HepG2 (cell line): ENCODE measurements at regions not wholly inside any gene's neighbourhood (a gene's known extent, or its start where the extent isn't known, plus 50 kb on each side); places are given as distances from the start of the nearest gene placed in this dataset.

Experiments used
- BCLAF1 ChIP-seq: fragments of 450-650 bp; IDR thresholded peaks from 2 replicates; pipeline ENCODE4 v1.6.1; 2017; ENCODE audit warnings: mild to moderate bottlenecking
- HDAC1 ChIP-seq: sonication (generic); formaldehyde crosslinking; IDR thresholded peaks from 2 replicates; pipeline ENCODE4 v1.5.1; 2020; ENCODE audit warnings: mild to moderate bottlenecking, missing genetic modification reagents
- KDM5B ChIP-seq: sonication (generic); formaldehyde crosslinking; IDR thresholded peaks from 2 replicates; pipeline ENCODE4 v1.4.0; 2020; ENCODE audit warnings: missing genetic modification reagents, mild to moderate bottlenecking, borderline replicate concordance
- SETDB1 ChIP-seq: sonication (generic); formaldehyde crosslinking; IDR thresholded peaks from 2 replicates; pipeline ENCODE4 v1.5.1; 2020; ENCODE audit warnings: missing genetic modification reagents, mild to moderate bottlenecking, borderline replicate concordance
- STAG1 ChIP-seq: sonication (generic); formaldehyde crosslinking; IDR thresholded peaks from 2 replicates; pipeline ENCODE4 v1.4.0; 2020; ENCODE audit warnings: missing genetic modification reagents
- ZBTB26 ChIP-seq: IDR thresholded peaks from 2 replicates; pipeline ENCODE4 v1.6.1; 2016; ENCODE audit warnings: missing compliant biosample characterization, missing genetic modification reagents, borderline replicate concordance
- ZNF768 ChIP-seq: sonication (generic); formaldehyde crosslinking; IDR thresholded peaks from 2 replicates; pipeline ENCODE4 v1.4.0; 2020; ENCODE audit warnings: missing genetic modification reagents

- TF ChIP-seq KDM5B (no peak), ZBTB26 (no peak), HDAC1 (CRISPR knock-in tag) (no peak), SETDB1 (CRISPR knock-in tag) (no peak), ZNF768 (no peak), STAG1 (no peak), BCLAF1 (no peak)
These were observed 163.2 kb upstream of the C14orf180 start for GRCh38 chr14:104416383-104416782.
